HEK293 (cell line): ENCODE measurements at regions not wholly inside any gene's neighbourhood (a gene's known extent, or its start where the extent isn't known, plus 50 kb on each side); places are given as distances from the start of the nearest gene placed in this dataset.

Source experiments
- CTCF ChIP-seq: fragments of 450-650 bp; formaldehyde crosslinking; IDR thresholded peaks from 2 replicates; pipeline ENCODE4 v1.5.1; 2016; ENCODE audit warnings: missing biosample characterization, missing genetic modification characterization
- KLF17 ChIP-seq: fragments of 450-650 bp; formaldehyde crosslinking; IDR thresholded peaks from 2 replicates; pipeline ENCODE4 v1.5.1; 2016; ENCODE audit warnings: missing biosample characterization, missing genetic modification characterization
- PATZ1 ChIP-seq: fragments of 450-650 bp; formaldehyde crosslinking; IDR thresholded peaks from 2 replicates; pipeline ENCODE4 v1.5.1; 2016; ENCODE audit warnings: missing biosample characterization, missing genetic modification characterization
- PBX3 ChIP-seq: sonication (generic); formaldehyde crosslinking; IDR thresholded peaks from 2 replicates; pipeline ENCODE4 v1.8.1; 2022; ENCODE audit warnings: mild to moderate bottlenecking, moderate library complexity, missing genetic modification reagents
- PRDM4 ChIP-seq: fragments of 450-650 bp; formaldehyde crosslinking; IDR thresholded peaks from 2 replicates; pipeline ENCODE4 v1.5.1; 2017; ENCODE audit warnings: missing biosample characterization, missing genetic modification characterization
- REPIN1 ChIP-seq: fragments of 450-650 bp; formaldehyde crosslinking; IDR thresholded peaks from 2 replicates; pipeline ENCODE4 v1.5.1; 2017; ENCODE audit warnings: missing biosample characterization, missing genetic modification characterization, low read depth
- WT1 ChIP-seq: fragments of 450-650 bp; formaldehyde crosslinking; IDR thresholded peaks from 2 replicates; pipeline ENCODE4 v1.5.1; 2016; ENCODE audit warnings: missing biosample characterization, missing genetic modification characterization
- ZNF274 ChIP-seq, 2 experiments: fragments of 200-500 bp in 1 of 2; fragments of 450-650 bp in 1 of 2; sonication (Bioruptor generic) in 1 of 2; formaldehyde crosslinking in 1 of 2; IDR thresholded peaks; 2 replicates each; pipeline versions ENCODE4 v1.5.1 to v1.6.1; 2014 to 2016; ENCODE audit warnings: borderline replicate concordance in 1 of 2, inconsistent platforms in 1 of 2, low read length in 1 of 2, missing biosample characterization in 1 of 2, missing genetic modification characterization in 1 of 2
- ZNF488 ChIP-seq: fragments of 450-650 bp; formaldehyde crosslinking; IDR thresholded peaks from 2 replicates; pipeline ENCODE4 v1.5.1; 2016; ENCODE audit warnings: missing biosample characterization, missing genetic modification characterization
- ZNF639 ChIP-seq: fragments of 450-650 bp; formaldehyde crosslinking; IDR thresholded peaks from 2 replicates; pipeline ENCODE4 v1.5.1; 2016; ENCODE audit warnings: missing biosample characterization, missing genetic modification characterization

GRCh38 chr6:112413780-112414179 lies 66.7 kb downstream of the RFPL4B start:
- no peak for TF ChIP-seq ZNF488 (tag by site-specific recombination)
- no peak for TF ChIP-seq CTCF (tag by site-specific recombination)
- TF ChIP-seq PBX3 (CRISPR knock-in tag) = no peak
- no peak for TF ChIP-seq PRDM4 (tag by site-specific recombination)
- TF ChIP-seq REPIN1 = no peak
- no peak for TF ChIP-seq ZNF639 (tag by site-specific recombination)
- TF ChIP-seq PATZ1 = no peak
- TF ChIP-seq KLF17 (tag by site-specific recombination) = no peak
- no peak for TF ChIP-seq WT1 (tag by site-specific recombination)
- no peak for TF ChIP-seq ZNF274 (IDR thresholded peaks at IDR 0.05; ENCODE audit: low read length)
- TF ChIP-seq ZNF274 (tag by site-specific recombination; IDR thresholded peaks at IDR 0.05; ENCODE audit: borderline replicate concordance) = no peak
